Keratinocyte (primary cell): ENCODE measurements at regions not wholly inside any gene's neighbourhood (a gene's known extent, or its start where the extent isn't known, plus 50 kb on each side); places are given as distances from the start of the nearest gene placed in this dataset.

Source experiments
- DNase-seq: peaks from one replicate; pipeline ENCODE4 v3.0.0-alpha.2; 2011; ENCODE audit warnings: low read depth, missing footprints, low spot score
- FAIRE-seq: peaks from 2 replicates; lab custom pipeline; 2011; peaks lifted over from hg19 to GRCh38; lab: Jason Lieb, UNC
- H2AFZ ChIP-seq: 2 replicates; pipeline ENCODE4 v1.6.0; 2012; ENCODE audit warnings: low read length, control low read depth, inconsistent platforms; ENCODE audit not compliant: control insufficient read depth
- H3K27ac ChIP-seq: 2 replicates; pipeline ENCODE4 v1.5.1; 2011; ENCODE audit warnings: low read length; ENCODE audit not compliant: control insufficient read depth, insufficient read depth
- H3K27me3 ChIP-seq: 3 replicates; pipeline ENCODE4 v1.6.0; 2011; ENCODE audit warnings: low read length; ENCODE audit not compliant: control insufficient read depth, insufficient read depth; ENCODE audit errors: extremely low read depth
- H3K36me3 ChIP-seq, 2 experiments: 2 replicates in 1 of 2; 3 replicates in 1 of 2; pipeline ENCODE4 v1.5.1; 2011; ENCODE audit warnings: low read length in 2 of 2, mild to moderate bottlenecking in 1 of 2; ENCODE audit not compliant: control insufficient read depth in 2 of 2, insufficient read depth in 2 of 2; ENCODE audit errors: extremely low read depth in 1 of 2
- H3K4me1 ChIP-seq: 3 replicates; pipeline ENCODE4 v1.5.1; 2011; ENCODE audit warnings: low read length; ENCODE audit not compliant: control insufficient read depth, insufficient read depth; ENCODE audit errors: extremely low read depth
- H3K4me2 ChIP-seq: 3 replicates; pipeline ENCODE4 v1.6.0; 2011; ENCODE audit warnings: low read depth, low read length; ENCODE audit not compliant: control insufficient read depth, insufficient read depth; ENCODE audit errors: extremely low read depth
- H3K4me3 ChIP-seq, 3 experiments: fragments of 200-600 bp in 1 of 3; sonication (generic) in 1 of 3; 2 replicates in 2 of 3; 3 replicates in 1 of 3; pipeline ENCODE4 v1.5.1; 2011 to 2016; ENCODE audit warnings: low read length in 3 of 3, mild to moderate bottlenecking in 3 of 3, control low read depth in 2 of 3, inconsistent platforms in 1 of 3, low read depth in 1 of 3, mixed read lengths in 1 of 3, mixed run types in 1 of 3, moderate library complexity in 1 of 3; ENCODE audit not compliant: control insufficient read depth in 2 of 3, insufficient read depth in 2 of 3; ENCODE audit errors: extremely low read depth in 1 of 3
- H3K79me2 ChIP-seq: 2 replicates; pipeline ENCODE4 v1.6.0; 2012; ENCODE audit warnings: low read length; ENCODE audit not compliant: control insufficient read depth, insufficient read depth
- H3K9ac ChIP-seq: 3 replicates; pipeline ENCODE4 v1.6.0; 2011; ENCODE audit warnings: low read length; ENCODE audit not compliant: control insufficient read depth, insufficient read depth; ENCODE audit errors: extremely low read depth
- H3K9me1 ChIP-seq: 3 replicates; pipeline ENCODE4 v1.6.0; 2011; ENCODE audit warnings: low read length; ENCODE audit not compliant: control insufficient read depth, insufficient read depth; ENCODE audit errors: extremely low read depth
- H3K9me3 ChIP-seq: 2 replicates; pipeline ENCODE4 v1.5.1; 2012; ENCODE audit warnings: low read depth, low read length; ENCODE audit not compliant: control insufficient read depth
- H4K20me1 ChIP-seq: 3 replicates; pipeline ENCODE4 v1.6.0; 2011; ENCODE audit warnings: low read length; ENCODE audit not compliant: control insufficient read depth, insufficient read depth; ENCODE audit errors: extremely low read depth
- CTCF ChIP-seq, 3 experiments: IDR thresholded peaks in 1 of 3; conservative IDR thresholded peaks in 1 of 3; optimal IDR thresholded peaks in 1 of 3; 2 replicates in 2 of 3; 3 replicates in 1 of 3; pipeline versions ENCODE3 to v1.5.1; 2011; ENCODE audit warnings: low read length in 3 of 3, mild to moderate bottlenecking in 3 of 3, moderate library complexity in 2 of 3, control low read depth in 1 of 3, inconsistent platforms in 1 of 3; ENCODE audit not compliant: insufficient read depth in 2 of 3; ENCODE audit errors: extremely low read depth in 1 of 3
- EZH2 ChIP-seq: IDR thresholded peaks from one replicate; pipeline ENCODE4 v1.6.1; 2012; ENCODE audit warnings: inconsistent platforms, mild to moderate bottlenecking, low read length, moderate library complexity
- dilution Hi-C: fragments of 300-500 bp; cut with MboI; formaldehyde crosslinking; loops from one replicate; pipeline ENCODE4 v1.7.0; 2020; ENCODE audit warnings: low sequenced_read_pairs; ENCODE audit not compliant: extremely low pct_ligation_motif_present

- DNase-seq (no peak), FAIRE-seq (no peak)
- Histone ChIP-seq H3K4me1 (no peaks in the 10 kb centered on the region), H3K4me2 (no peak overlapping the region), H3K9me3 (no peaks in the 10 kb centered on the region), H3K27ac (no peak overlapping the region), H3K79me2 (no peaks in the 10 kb centered on the region), H3K9me1 (no peaks in the 10 kb centered on the region), H4K20me1 (no peaks in the 10 kb centered on the region), H3K4me3 (no peak overlapping the region), H3K9ac (no peak overlapping the region), H3K27me3 (no peaks in the 10 kb centered on the region), H2AFZ (no peak overlapping the region), H3K36me3 (no peaks in the 10 kb centered on the region)
- TF ChIP-seq CTCF (optimal IDR thresholded peaks at IDR 0.05 in 1 of 3, IDR thresholded peaks at IDR 0.05 in 1 of 3, conservative IDR thresholded peaks at IDR 0.05 in 1 of 3; ENCODE audit: extremely low read depth in 1 of 3, insufficient read depth in 2 of 3, low read length in 3 of 3) = no peak
- no peak for TF ChIP-seq EZH2
- dilution Hi-C loops = no loop called here
Measured at GRCh38 chr12:9387450-9387849, 179.3 kb upstream of the PZP start.

GRCh38 chr12:9383585-9383984 lies 175.4 kb upstream of the PZP start:
- DNase-seq (no peak), FAIRE-seq (no peak)
- no peak overlapping the region for H3K27ac ChIP-seq
- dilution Hi-C loops = no loop called here
- no peak overlapping the region for H3K9ac ChIP-seq
- no peaks in the 10 kb centered on the region for H3K4me1 ChIP-seq
- no peak overlapping the region for H2AFZ ChIP-seq
- no peaks in the 10 kb centered on the region for H3K9me3 ChIP-seq
- H3K79me2 ChIP-seq = no peaks in the 10 kb centered on the region
- TF ChIP-seq EZH2 (no peak), CTCF (optimal IDR thresholded peaks at IDR 0.05 in 1 of 3, IDR thresholded peaks at IDR 0.05 in 1 of 3, conservative IDR thresholded peaks at IDR 0.05 in 1 of 3; ENCODE audit: extremely low read depth in 1 of 3, insufficient read depth in 2 of 3, low read length in 3 of 3) (no peak)
- no peaks in the 10 kb centered on the region for H3K9me1 ChIP-seq
- no peaks in the 10 kb centered on the region for H3K36me3 ChIP-seq
- no peaks in the 10 kb centered on the region for H3K27me3 ChIP-seq
- H3K4me3 ChIP-seq = no peak overlapping the region
- H4K20me1 ChIP-seq = no peaks in the 10 kb centered on the region
- H3K4me2 ChIP-seq = no peak overlapping the region
